ENCODE measurements at regions not wholly inside any gene's neighbourhood (a gene's known extent, or its start where the extent isn't known, plus 50 kb on each side); places are given as distances from the start of the nearest gene placed in this dataset.

DNA sequence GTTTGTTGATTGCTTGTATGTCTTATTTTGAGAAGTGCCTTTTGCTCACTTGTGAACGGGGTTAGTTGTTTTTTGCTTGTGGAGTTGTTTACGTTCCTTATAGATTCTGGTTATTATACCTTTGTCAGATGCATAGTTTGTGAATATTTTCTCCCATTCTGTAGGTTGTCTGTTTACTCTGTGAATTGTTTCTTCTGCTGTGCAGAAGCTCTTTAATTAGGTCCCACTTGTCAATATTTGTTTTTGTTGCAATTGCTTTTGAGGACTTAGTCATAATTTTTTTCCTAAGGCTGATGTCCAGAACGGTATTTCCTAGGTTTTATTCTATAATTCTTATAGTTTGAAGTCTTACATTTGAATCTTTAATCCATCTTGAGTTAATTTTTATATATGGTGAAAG, 285.3 kb upstream of the GADL1 start:
- H2AFZ ChIP-seq (ENCODE audit: low read length) = no peak overlapping the region
- H3K9me3 ChIP-seq (ENCODE audit: low read length) = no peaks in the 10 kb centered on the region
- no peaks in the 10 kb centered on the region for H3K4me1 ChIP-seq (ENCODE audit: insufficient read depth, low read length, severe bottlenecking)
- no peaks in the 10 kb centered on the region for H3K27me3 ChIP-seq (ENCODE audit: insufficient read depth, low read length)
- H4K20me1 ChIP-seq (ENCODE audit: insufficient read depth, low read length) = no peaks in the 10 kb centered on the region
- H3K27ac ChIP-seq (ENCODE audit: low read depth, low read length, poor library complexity, severe bottlenecking) = no peak overlapping the region
- no peaks in the 10 kb centered on the region for H3K9me2 ChIP-seq (ENCODE audit: low read depth, low read length)
- H3K4me2 ChIP-seq (ENCODE audit: low read length) = no peak overlapping the region
- H3K9ac ChIP-seq (ENCODE audit: low read length) = no peak overlapping the region
- H3K4me3 ChIP-seq (ENCODE audit: low read depth, low read length, poor library complexity, severe bottlenecking) = no peak overlapping the region
- TF ChIP-seq EZH2 (IDR thresholded peaks at IDR 0.05; ENCODE audit: borderline replicate concordance, low read length) = no peak
- no peak for TF ChIP-seq CTCF (IDR thresholded peaks at IDR 0.05; ENCODE audit: low read length)
- no peaks in the 10 kb centered on the region for H3K36me3 ChIP-seq (ENCODE audit: insufficient read depth, low read length)
- H3K79me2 ChIP-seq (ENCODE audit: insufficient read depth, low read length) = no peaks in the 10 kb centered on the region
- H3F3A ChIP-seq (ENCODE audit: insufficient read depth, low read length) = no peaks in the 10 kb centered on the region

GRCh38 chr3:31180274-31180673, 285.8 kb upstream of the GADL1 start:
- Histone ChIP-seq H3K9me2 (ENCODE audit: low read depth, low read length) (no peaks in the 10 kb centered on the region), H3K9me3 (ENCODE audit: low read length) (no peaks in the 10 kb centered on the region), H3K4me1 (ENCODE audit: insufficient read depth, low read length, severe bottlenecking) (no peaks in the 10 kb centered on the region), H3K9ac (ENCODE audit: low read length) (no peak overlapping the region), H3F3A (ENCODE audit: insufficient read depth, low read length) (no peaks in the 10 kb centered on the region), H3K27ac (ENCODE audit: low read depth, low read length, poor library complexity, severe bottlenecking) (no peak overlapping the region), H3K79me2 (ENCODE audit: insufficient read depth, low read length) (no peaks in the 10 kb centered on the region), H3K4me2 (ENCODE audit: low read length) (no peak overlapping the region), H3K4me3 (ENCODE audit: low read depth, low read length, poor library complexity, severe bottlenecking) (no peak overlapping the region), H2AFZ (ENCODE audit: low read length) (no peak overlapping the region), H4K20me1 (ENCODE audit: insufficient read depth, low read length) (no peaks in the 10 kb centered on the region), H3K36me3 (ENCODE audit: insufficient read depth, low read length) (no peaks in the 10 kb centered on the region), H3K27me3 (ENCODE audit: insufficient read depth, low read length) (no peaks in the 10 kb centered on the region)
- TF ChIP-seq CTCF (IDR thresholded peaks at IDR 0.05; ENCODE audit: low read length) (no peak), EZH2 (IDR thresholded peaks at IDR 0.05; ENCODE audit: borderline replicate concordance, low read length) (no peak)

DNA sequence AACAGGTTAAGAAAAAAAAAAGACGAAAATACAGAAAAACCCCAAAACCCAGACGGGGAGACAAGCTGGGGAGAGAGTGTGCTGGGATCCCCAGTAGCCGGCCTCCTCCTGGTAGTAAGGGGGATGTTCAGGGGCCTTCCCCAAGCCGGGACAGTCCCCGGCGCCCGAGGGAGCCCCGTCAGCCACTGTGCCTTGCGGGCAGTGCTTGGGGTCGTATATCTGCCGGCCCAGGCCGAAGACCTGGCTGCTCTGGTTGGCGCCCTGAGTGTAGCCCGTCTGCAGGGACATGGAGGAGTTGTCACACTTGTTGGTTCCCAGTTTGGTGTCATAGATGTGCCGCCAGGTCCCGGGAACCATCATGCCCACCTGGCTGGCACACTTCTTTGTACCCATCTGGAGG, 287.2 kb upstream of the GADL1 start:
- Histone ChIP-seq H3K4me1 (ENCODE audit: insufficient read depth, low read length, severe bottlenecking) (no peaks in the 10 kb centered on the region), H3K9me2 (ENCODE audit: low read depth, low read length) (no peaks in the 10 kb centered on the region), H3K27ac (ENCODE audit: low read depth, low read length, poor library complexity, severe bottlenecking) (no peak overlapping the region), H3K9me3 (ENCODE audit: low read length) (no peaks in the 10 kb centered on the region), H3F3A (ENCODE audit: insufficient read depth, low read length) (no peaks in the 10 kb centered on the region), H3K36me3 (ENCODE audit: insufficient read depth, low read length) (no peaks in the 10 kb centered on the region), H3K79me2 (ENCODE audit: insufficient read depth, low read length) (no peaks in the 10 kb centered on the region), H4K20me1 (ENCODE audit: insufficient read depth, low read length) (no peaks in the 10 kb centered on the region), H2AFZ (ENCODE audit: low read length) (no peak overlapping the region), H3K27me3 (ENCODE audit: insufficient read depth, low read length) (no peaks in the 10 kb centered on the region), H3K9ac (ENCODE audit: low read length) (no peak overlapping the region), H3K4me2 (ENCODE audit: low read length) (no peak overlapping the region), H3K4me3 (ENCODE audit: low read depth, low read length, poor library complexity, severe bottlenecking) (no peak overlapping the region)
- TF ChIP-seq CTCF (IDR thresholded peaks at IDR 0.05; ENCODE audit: low read length) = no peak
- no peak for TF ChIP-seq EZH2 (IDR thresholded peaks at IDR 0.05; ENCODE audit: borderline replicate concordance, low read length)
